ENCODE measurements at regions not wholly inside any gene's neighbourhood (a gene's known extent, or its start where the extent isn't known, plus 50 kb on each side); places are given as distances from the start of the nearest gene placed in this dataset.

DNA sequence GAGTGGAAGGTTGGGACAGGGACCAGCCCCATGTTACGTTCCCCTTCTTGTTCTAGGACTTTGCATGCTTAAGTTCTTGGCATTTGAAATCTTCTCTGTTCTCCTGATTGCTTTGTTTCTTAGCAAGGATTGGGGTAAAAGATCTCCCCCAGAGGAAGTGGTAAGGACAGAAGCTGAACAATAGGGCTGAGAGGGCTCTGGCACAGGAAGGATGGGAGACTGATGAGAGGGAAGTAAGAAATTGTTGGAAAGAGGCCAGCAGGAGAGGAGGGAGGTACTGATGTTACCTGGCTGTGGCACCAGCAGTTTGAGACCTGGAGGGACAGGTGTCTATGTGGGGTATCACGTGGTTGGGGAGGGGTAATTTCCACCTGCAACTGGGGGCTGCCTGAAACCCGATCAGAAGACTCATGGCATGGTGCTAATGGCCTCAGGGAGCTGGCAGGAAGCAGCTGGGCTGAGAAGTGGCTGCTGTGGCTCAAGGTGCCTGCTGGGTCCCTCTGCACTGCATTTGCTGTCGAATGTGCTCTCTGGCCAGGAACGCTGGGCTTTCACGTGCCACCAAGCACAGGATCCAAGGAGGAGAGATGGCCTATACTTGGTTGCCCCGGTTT lies 108.4 kb downstream of the LSM3 start:
- intact Hi-C loops (cut with micrococcal nuclease), result no loop called here

DNA sequence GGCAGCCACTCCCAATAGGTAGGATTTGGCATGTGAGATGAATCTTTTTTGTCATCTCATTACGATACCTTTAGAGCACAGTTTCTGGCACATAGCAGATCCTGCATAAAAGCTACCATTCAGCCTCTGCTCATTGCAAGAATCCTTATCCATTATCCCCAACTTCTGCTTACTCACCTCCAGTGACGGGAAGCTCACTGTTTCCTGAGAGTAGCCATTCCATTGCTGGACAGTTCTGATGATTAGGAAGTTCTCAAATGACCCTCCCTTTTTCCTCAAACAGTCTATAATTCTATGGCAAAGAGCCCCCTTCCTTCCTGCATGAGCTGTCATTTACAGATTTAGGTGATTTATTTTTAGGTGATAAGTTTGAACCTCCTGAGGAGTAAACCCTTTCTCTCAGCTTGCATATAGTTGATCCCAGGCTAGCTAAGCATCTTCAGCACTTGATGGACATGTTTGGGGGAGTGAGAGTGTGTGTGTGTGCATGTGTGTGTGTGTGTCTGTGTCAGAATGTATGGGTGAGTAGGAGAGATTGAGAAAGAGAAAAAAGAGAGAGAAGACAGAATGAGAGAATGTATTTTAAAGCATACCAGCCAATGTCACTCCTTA lies 109.7 kb downstream of the LSM3 start:
- intact Hi-C loops (cut with micrococcal nuclease), result no loop called here

DNA sequence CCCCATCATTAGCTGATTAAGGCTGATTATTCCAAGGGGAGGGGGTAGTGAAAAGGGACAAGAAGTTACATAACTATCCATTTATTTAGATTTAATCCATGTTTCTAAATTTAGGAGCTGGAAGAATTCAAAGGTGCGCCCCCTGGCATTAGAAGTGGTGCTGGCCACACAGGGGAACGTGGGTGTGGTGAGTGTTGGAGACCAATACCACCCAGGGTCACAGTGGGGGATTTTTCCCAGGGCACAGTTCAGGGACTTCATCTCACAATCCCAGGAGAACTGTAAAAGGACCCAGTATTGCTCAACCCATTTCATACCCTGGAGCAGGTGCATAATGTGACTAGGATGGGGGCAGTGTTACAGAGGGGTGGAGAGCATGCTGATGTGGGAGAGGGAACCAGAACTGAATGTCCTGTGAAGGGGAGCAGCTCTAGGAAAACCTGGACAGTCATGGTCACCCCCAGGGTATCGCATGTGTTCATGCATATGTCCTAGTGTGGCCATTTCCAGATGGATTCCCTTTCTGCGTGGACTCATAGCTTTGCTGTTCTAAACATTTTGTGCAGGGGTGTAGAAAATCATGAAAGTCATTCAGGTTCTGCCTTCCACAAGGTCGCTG lies 110.3 kb downstream of the LSM3 start:
- intact Hi-C loops (cut with micrococcal nuclease), result no loop called here

DNA sequence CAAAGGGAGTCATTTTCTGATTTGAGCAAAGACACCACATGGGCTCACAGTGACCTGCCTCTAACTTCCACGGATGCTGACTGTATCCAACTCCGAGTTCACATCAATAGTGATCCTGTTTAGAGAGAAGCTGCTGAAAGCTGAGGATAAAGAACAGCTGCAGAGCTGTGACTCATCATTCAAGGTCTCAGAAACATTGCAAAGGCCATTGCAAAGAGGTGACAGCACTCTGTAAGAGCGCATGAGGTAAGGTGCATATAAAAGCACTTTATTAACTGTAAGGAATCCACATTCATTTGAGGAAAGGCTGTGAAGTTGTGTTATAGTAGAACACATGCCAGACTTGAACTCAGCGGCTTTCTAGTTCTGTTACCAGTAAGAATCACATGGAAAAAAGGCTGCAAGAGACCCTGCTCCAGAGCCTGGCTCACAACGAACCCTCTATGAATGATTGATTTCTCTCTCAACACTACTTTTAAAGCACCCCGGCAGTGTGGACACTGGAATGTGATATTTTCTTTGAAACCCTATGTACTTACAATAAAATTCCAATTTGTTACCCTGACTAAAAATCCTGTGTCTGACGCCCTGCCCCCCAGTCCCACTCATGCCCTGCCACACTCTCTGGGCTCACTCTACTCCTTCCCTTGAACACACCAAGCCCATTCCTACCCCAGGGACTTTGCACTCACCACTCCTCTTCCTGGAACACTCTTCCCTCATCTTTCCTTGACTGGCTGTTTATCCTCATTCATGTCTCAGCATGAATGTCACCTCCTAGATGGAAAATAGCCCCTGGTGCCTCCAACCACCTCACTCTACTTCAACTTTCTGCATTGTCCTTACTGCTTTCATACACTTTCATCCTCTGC lies 111.2 kb downstream of the LSM3 start:
- intact Hi-C loops (cut with micrococcal nuclease), result no loop called here

DNA sequence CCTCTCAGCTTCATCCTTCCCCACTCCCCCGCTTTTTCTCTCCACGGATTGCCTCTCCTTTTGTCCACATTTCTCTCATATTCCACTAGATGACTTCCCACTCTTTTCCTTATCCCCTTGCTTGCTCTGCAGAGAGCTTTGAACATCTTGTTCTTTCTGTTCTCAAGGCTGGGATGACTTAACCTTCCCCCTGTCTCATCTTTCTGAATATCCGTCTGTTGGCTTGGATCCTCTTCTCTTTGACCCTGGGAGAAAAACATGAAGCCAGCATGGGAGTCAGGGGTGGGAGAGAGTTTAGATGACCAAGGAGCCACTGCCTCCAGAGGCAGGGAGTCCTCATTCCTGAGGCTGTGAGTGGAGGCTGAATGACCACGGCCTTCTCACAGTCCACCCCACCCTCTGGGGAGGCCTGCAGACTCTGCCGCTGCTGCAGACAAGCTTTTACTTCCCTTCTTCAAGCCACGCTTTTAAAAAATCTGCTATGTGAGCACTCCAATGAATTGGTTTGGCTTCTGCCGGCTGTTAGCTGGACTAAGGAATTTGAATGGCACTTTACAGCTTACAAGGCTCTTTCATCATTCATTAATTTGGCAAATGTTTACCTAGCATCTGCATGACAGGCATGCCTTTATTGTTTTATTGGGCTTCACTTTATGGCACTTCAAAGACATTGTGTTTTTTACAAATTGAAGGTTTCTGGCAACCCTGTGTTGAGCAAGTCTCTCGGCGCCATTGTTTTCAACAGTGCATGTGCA lies 111.6 kb upstream of the SLC6A6 start:
- intact Hi-C loops (cut with micrococcal nuclease), result no loop called here

DNA sequence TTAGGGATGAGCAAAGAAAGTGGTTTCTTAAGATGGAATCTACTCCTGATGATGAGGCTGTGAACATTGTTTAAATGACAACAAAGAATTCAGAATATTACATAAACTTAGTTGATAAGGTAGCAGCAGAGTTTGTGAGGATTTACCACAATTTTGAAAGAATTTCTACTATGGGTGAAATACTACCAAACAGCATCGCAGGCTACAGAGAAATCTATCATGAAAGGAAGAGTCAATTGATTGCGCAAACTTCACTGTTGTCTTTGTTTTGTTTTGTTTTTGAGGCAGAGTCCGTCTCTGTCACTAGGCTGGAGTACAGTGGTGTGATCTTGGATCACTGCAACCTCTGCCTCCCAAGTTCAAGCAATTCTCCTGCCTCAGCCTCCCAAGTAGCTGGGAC lies 107.4 kb upstream of the SLC6A6 start:
- intact Hi-C loops (cut with micrococcal nuclease), result no loop called here

DNA sequence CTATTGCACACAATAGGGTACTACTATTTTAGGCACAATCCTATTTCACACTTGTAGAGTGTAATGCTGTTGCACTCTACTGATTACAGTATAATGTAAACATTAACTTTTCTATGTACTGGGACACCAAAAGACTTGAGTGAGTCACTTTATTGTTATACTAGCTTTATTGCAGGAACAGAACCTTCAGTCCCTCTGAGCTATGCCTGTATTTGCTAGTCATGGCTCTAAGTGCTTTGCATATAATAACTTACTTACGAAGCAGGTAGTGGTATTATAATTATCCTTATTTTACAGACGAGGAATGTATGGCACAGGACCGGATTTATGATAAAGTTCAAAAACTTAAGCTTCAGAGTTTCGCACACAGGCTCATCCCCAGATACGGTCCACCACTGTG lies 106.6 kb upstream of the SLC6A6 start:
- intact Hi-C loops (cut with micrococcal nuclease), result no loop called here

DNA sequence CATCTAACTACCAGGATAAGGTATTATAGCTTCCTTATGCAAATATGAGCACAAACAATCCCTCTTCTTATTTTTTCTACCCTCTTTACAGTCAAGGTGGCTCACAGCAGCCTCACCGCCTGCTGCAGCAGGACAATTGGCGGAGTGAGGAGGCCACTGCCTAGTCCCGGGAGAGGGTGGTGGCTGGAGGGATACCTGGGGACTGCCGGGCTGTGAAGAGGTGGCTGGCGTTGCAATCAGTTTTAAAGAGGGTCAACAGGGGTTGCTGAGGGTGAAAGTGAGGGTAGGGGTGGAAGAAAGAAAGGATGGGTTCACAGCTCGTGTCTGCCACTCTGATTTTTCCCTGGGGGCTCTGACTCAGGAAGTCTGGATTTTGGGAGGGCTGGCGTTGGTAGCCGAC lies 105.1 kb upstream of the SLC6A6 start:
- intact Hi-C loops (cut with micrococcal nuclease), result no loop called here

DNA sequence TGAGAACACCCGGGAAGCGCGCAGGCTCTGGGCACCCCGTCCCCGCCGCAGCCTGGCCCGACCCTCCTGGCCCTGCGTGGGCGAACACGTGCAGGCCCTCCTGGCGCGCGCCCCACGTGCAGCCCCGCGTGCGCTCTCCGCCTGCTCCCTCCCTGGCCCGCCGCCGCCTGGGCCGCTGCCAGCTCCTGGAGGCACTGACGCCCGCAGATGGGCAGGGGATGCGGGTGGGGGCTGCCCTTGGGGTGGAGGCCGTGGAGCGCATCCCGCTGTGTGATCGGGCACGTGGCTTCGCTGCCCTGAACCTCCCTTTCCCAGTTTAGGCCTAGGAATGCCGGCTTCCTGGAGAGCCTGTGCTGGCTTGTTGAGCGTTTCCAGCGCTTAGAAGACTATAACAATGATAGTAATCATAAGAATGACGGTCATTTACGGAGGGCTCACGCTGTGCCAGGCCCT lies 104.6 kb upstream of the SLC6A6 start:
- intact Hi-C loops (cut with micrococcal nuclease), result no loop called here

DNA sequence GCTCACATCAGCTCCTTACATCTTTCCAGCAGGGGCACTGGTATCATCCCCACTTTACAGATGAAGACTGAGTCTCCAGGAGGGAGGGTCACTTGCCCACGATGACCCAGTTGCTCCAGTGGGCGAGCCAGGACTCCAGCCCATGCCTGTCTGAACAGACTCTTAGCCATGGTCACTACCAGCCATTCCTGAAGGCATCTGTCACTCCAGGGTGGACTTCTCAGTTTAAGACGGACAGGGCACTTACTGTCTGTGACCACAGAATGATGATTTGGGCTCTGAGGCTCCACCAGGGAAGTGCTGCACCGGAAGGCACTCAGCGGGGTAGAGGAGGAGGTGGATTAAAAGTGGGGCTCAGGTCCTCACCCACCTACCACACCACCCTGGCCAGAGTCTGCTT lies 104.0 kb upstream of the SLC6A6 start:
- intact Hi-C loops (cut with micrococcal nuclease), result no loop called here

DNA sequence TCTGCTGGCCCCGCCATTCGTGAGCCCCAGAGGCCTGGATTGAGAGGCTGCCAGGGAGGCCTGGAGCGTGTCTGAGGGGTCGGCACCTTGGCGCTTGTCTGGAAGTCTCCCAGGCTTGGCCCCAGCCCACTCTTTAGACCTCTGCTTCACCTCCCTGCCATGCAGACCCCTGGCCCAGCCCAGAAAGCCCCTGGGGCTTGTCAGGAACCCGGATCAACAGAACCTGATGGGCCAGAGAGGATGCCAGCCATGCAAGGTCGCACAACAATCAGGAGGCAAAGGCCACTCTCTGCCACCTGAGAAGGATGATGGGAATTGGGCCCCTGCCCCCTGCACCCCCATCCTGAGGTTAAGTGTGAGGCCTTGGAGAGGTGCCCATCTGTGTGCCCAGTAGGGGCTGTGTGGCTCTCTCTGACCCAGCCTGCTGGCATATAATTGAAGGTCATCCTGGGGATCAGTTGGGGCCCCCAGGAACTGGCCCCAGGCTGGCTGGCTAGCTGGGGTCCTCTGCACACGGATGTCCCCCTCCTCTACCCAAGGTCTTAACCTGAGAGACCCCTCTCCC lies 103.3 kb upstream of the SLC6A6 start:
- intact Hi-C loops (cut with micrococcal nuclease), result no loop called here

DNA sequence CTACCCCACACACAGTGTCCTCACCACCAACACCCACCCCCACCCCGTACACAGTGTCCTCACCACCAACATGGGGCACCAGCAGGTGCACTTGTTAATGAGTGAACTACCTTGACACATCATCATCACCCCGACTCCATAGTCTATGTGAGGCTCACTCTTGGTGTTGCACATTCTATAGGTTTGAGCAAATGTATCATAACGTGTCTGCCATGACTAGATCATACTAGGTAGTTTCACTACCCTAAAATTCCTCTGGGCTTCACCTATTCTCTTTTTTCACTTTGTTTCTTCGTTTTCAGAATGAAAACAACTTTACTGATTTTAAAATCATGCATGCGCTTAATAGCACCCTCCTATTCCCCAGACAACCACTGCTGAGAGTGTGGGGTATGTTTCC lies 102.6 kb upstream of the SLC6A6 start:
- intact Hi-C loops (cut with micrococcal nuclease), result no loop called here

DNA sequence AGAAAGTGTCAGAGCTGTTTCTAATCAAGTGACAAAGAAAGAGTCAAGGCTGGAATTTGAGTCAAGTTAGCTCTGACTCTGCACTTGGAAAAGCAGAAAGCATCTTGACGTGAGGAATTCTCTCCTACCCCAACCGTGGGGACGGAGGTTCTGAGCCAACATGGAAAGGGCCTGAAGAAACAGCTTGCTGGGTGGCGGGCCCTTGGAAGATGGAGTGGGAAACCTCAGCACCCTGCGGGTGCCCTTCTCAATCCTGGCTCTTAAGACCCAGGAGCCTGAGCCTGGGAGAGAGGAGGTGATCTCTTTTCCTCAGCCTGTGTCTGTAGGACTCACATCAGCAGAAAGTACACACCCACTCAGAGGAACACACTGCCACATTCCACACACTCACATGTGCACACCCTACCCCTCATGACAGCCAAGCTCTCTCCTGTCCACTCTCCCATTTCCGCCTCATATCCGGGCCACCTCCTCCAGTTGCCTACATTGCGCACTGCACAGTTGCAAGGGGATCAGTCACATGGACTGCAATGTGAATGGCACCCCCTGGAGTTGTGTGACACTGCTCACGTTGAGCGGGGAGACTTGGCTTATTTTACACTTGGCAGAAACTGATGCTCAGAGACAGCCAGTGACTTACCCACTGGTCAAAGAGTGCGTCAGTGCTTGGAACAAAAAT lies 101.5 kb upstream of the SLC6A6 start:
- intact Hi-C loops (cut with micrococcal nuclease), result no loop called here

DNA sequence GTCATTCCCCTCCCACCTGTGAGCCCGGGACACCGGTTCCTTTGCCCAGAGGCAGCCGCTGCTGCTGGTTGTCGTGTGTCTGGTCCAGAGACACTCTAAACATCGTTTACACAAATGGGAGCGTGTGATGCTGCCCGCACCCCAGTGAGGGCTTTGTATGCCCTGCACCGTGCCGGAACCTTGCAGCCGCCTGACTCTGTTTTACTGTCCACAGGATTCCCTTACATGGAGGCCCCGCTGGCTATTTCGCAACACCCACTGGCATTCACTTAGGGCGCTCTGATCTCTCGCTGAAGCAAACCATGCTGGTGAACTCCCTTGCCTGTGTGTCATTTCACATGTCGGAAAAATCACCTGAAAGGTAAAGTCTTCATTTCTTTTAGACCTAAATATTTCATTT lies 100.8 kb upstream of the SLC6A6 start:
- intact Hi-C loops (cut with micrococcal nuclease), result no loop called here

DNA sequence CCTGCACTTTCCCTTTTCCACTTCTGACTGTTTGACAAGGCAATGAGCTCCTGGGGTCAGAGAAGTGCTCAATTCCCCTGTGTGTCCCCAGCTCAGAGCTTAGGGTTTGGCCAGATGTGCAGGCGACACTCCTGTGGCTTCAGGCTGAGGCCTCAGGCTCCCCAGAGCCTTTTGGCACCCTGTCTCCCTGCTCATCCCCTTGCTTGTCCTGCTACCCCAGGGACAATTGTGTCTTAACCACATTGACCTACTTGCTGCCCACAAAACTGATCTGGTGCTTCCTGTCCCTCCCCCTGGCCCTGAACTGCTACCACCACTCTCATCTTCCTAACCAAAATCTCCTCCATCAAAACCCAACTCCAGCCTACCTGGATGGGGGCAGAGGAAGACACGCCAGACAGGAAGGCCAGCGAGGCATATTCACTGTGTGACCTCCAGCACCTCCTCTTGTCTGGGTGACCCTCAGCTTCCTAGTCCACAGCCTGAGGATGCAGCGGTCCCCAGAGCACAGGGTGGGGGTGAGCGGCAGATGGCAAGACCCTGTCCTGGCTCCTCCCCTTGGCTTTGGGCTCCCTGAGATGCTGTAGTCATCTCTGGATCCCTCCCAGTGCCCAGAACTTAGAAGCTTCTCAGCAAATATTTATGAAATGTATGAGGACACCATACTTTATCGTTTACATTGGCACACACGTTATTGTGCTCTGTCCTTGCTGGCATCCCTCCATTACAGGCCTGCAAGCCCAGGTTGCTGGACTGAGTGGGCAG lies 98.9 kb upstream of the SLC6A6 start:
- intact Hi-C loops (cut with micrococcal nuclease), result no loop called here

DNA sequence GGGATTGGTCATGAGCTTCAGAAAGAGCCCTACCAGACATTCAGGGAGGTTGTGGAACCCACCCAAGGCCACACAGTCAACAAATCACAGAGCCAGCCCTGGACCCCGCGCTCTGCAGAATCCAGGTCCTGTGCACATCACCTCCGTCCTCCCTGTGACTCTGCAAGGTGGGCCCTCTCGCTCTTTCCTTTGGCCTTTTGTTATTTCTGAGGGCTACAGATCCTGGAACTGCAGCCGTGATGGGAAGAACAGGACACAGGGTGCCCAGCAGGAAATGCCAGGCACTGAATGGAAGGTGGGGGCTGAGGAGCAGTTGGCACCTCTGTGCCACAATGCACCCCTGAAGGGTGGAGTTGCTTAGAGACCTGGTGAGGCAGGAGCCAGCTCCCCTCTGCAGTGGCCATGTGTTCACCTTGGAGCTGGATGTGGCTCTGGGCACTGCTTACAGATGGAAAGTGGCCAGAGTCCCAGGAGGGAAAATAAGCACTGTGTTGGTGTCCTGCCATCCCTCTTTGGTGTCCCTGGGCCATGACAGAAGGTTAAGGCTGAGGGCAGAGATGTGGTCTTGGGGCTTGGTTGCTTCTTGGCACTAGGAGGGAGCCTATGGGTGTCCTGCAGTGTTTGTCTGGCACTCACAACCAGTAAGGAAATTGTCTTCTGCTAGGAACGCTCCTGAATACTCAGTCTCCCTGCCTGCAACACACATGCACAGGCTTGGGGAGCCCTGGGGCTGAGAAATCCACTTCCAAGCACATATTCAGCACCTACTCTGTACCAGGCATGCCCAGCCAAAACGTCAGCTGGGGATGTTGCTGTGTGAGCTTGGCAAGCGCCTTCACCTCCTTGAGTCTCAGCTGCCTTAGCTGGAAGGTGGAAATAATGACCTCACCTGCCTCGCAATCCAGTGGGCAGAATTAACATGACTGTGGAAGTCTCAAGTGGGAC lies 98.0 kb upstream of the SLC6A6 start:
- intact Hi-C loops (cut with micrococcal nuclease), result no loop called here

DNA sequence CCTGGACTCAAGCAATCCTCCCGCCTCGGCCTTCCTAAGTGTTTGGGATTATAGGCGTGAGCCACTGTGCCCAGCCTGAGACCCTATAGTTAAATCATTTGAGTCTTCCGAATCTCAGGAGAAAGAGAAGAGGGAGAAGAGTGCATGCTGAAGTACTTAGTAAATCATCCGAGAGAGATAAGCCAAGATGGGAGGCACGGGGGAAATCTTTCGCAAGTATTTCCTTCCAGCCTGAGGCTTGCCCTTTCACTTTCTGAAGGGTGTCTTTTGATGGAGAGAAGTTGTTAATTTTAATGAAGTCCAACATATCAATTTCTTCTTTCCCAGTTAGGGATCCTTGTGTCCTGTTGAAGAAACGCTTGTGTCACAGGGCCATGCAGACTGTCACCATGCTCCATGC lies 97.1 kb upstream of the SLC6A6 start:
- intact Hi-C loops (cut with micrococcal nuclease), result no loop called here

DNA sequence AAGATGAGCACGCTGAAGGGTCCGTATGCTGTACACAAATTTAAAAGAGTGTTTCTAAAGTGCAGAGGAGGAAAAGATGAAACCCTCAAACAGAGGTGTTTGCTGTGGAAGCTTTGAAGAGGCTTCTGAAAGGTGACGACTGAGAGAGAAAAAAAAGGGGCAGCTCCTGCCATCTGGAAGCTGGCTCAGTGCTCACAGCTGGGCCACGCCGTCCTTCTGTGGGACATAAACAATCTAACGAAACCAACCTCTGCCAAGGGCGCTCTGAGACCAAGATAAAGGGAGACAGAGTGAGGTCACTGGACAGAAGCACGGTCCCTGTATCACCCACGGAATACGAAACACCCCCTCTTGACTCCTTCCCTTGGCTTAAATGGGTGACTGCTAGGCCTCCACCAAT lies 96.3 kb upstream of the SLC6A6 start:
- intact Hi-C loops (cut with micrococcal nuclease), result no loop called here
